Vagina (tissue), 2 donors: ENCODE measurements at regions not wholly inside any gene's neighbourhood (a gene's known extent, or its start where the extent isn't known, plus 50 kb on each side); places are given as distances from the start of the nearest gene placed in this dataset.

Source experiments
- DNase-seq, 2 donors: peaks; one replicate each; pipeline ENCODE4 v3.0.0-alpha.2; 2017; ENCODE audit errors: extremely low spot score in 2 of 2
- H3K27ac ChIP-seq: fragments of 200-600 bp; sonication (generic); one replicate; pipeline ENCODE4 v1.5.1; 2019
- H3K27me3 ChIP-seq: fragments of 200-600 bp; sonication (generic); one replicate; pipeline ENCODE4 v1.5.1; 2019
- H3K36me3 ChIP-seq, 2 donors: fragments of 200-600 bp; sonication (generic); one replicate each; pipeline ENCODE4 v1.5.1; 2017 to 2019
- H3K4me1 ChIP-seq: fragments of 200-600 bp; sonication (generic); one replicate; pipeline ENCODE4 v1.5.1; 2019
- H3K4me3 ChIP-seq, 2 donors: fragments of 200-600 bp; sonication (generic); 1 replicate in 1 of 2; 2 replicates in 1 of 2; pipeline ENCODE4 v1.5.1; 2016 to 2019
- H3K9me3 ChIP-seq: fragments of 200-600 bp; sonication (generic); one replicate; pipeline ENCODE4 v1.5.1; 2019
- CTCF ChIP-seq, 3 experiments: fragments of 450-650 bp in 2 of 3; fragments of 200-600 bp in 1 of 3; sonication (generic) in 1 of 3; IDR thresholded peaks; one replicate each; pipeline ENCODE4 v1.5.1; 2017 to 2019; ENCODE audit warnings: antibody characterized with exemption in 3 of 3, mild to moderate bottlenecking in 2 of 3, moderate library complexity in 2 of 3
- POLR2A ChIP-seq, 2 donors: fragments of 450-650 bp; IDR thresholded peaks; one replicate each; pipeline ENCODE4 v1.6.1; 2017; ENCODE audit warnings: antibody characterized with exemption in 2 of 2, mild to moderate bottlenecking in 2 of 2, moderate library complexity in 2 of 2
- POLR2AphosphoS5 ChIP-seq, 2 donors: sonication (generic); formaldehyde crosslinking; IDR thresholded peaks; one replicate each; pipeline ENCODE4 v1.9.0; 2017; ENCODE audit warnings: antibody characterized with exemption in 2 of 2, mild to moderate bottlenecking in 2 of 2, low read depth in 1 of 2; ENCODE audit not compliant: insufficient read depth in 1 of 2
- intact Hi-C: fragments of 100-400 bp; cut with DNase I; formaldehyde crosslinking; loops from one replicate; pipeline ENCODE4 v1.15.1; 2023

DNA sequence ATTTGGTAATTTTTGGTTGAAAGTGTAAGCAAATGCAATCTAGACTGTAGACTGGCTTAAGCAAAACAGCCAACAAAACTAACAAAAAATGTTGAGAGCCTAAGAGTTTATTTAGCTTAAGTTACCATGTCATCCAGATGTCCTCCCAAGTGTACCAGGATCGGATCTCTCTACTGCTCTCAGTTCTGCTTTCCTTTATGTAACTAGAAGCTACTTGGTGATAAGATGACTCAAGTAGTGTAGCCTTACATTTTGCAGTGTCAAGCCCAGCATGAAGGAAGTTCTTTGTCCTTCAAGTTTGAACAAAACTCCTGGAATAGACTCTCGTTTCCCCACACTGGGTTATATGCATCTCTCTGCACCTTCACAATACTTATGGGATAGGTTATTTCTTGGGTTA lies 1500.0 kb downstream of the STIM2 start:
- no peak for DNase-seq
- no peaks in the 10 kb centered on the region for H3K4me1 ChIP-seq
- no peak for TF ChIP-seq CTCF (IDR thresholded peaks at IDR 0.05)
- TF ChIP-seq POLR2A (IDR thresholded peaks at IDR 0.05): no peak
- TF ChIP-seq POLR2AphosphoS5 (IDR thresholded peaks at IDR 0.05; ENCODE audit: insufficient read depth in 1 of 2, low read depth in 1 of 2): no peak
- no peak overlapping the region for H3K27ac ChIP-seq
- H3K9me3 ChIP-seq: no peaks in the 10 kb centered on the region
- H3K36me3 ChIP-seq: no peaks in the 10 kb centered on the region
- H3K4me3 ChIP-seq: no peak overlapping the region
- H3K27me3 ChIP-seq: no peaks in the 10 kb centered on the region
- intact Hi-C loops: no loop called here

GRCh38 chr4:28362169-28362568 lies 1501.5 kb downstream of the STIM2 start:
- no peak overlapping the region for H3K4me3 ChIP-seq
- no peak overlapping the region for H3K27ac ChIP-seq
- H3K27me3 ChIP-seq: no peaks in the 10 kb centered on the region
- no peaks in the 10 kb centered on the region for H3K9me3 ChIP-seq
- intact Hi-C loops: no loop called here
- no peak for DNase-seq
- TF ChIP-seq POLR2AphosphoS5 (IDR thresholded peaks at IDR 0.05; ENCODE audit: insufficient read depth in 1 of 2, low read depth in 1 of 2): no peak
- no peaks in the 10 kb centered on the region for H3K4me1 ChIP-seq
- H3K36me3 ChIP-seq: no peaks in the 10 kb centered on the region

DNA sequence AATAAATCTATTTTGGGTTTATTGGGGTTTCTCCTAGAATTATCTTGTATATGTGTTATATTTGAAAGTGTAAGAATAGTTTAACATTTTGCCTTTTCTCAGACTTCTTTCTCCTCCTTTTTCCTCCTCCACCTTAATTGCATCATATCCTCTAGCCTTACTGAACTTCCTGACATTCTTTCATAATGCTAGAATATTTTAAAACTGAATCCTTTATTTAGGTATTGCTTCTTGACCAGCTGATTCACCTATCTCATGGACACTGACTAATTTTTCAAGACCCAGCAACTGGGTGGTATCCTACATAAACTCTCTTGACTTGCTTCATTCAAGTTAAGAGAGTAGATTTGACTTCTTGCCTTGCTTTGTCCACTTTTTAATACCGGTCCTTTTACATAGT lies 1508.9 kb downstream of the STIM2 start:
- no peak for DNase-seq
- no peak overlapping the region for H3K27ac ChIP-seq
- H3K9me3 ChIP-seq: no peaks in the 10 kb centered on the region
- intact Hi-C loops: no loop called here
- no peaks in the 10 kb centered on the region for H3K4me1 ChIP-seq
- H3K36me3 ChIP-seq: no peaks in the 10 kb centered on the region
- no peak for TF ChIP-seq CTCF (IDR thresholded peaks at IDR 0.05)
- no peak for TF ChIP-seq POLR2A (IDR thresholded peaks at IDR 0.05)
- no peak for TF ChIP-seq POLR2AphosphoS5 (IDR thresholded peaks at IDR 0.05; ENCODE audit: insufficient read depth in 1 of 2, low read depth in 1 of 2)
- H3K4me3 ChIP-seq: no peak overlapping the region
- H3K27me3 ChIP-seq: no peaks in the 10 kb centered on the region

- Histone ChIP-seq H3K27me3 (no peaks in the 10 kb centered on the region), H3K27ac (no peak overlapping the region), H3K9me3 (no peaks in the 10 kb centered on the region), H3K36me3 (no peaks in the 10 kb centered on the region), H3K4me1 (no peaks in the 10 kb centered on the region), H3K4me3 (no peak overlapping the region)
- TF ChIP-seq CTCF (IDR thresholded peaks at IDR 0.05) (no peak), POLR2AphosphoS5 (IDR thresholded peaks at IDR 0.05; ENCODE audit: insufficient read depth in 1 of 2, low read depth in 1 of 2) (no peak), POLR2A (IDR thresholded peaks at IDR 0.05) (no peak)
- DNase-seq: no peak
- intact Hi-C loops: no loop called here
Measured at GRCh38 chr4:28373191-28373590, 1512.5 kb downstream of the STIM2 start.

- no peak overlapping the region for H3K27ac ChIP-seq
- TF ChIP-seq POLR2A (IDR thresholded peaks at IDR 0.05) (no peak), POLR2AphosphoS5 (IDR thresholded peaks at IDR 0.05; ENCODE audit: insufficient read depth in 1 of 2, low read depth in 1 of 2) (no peak), CTCF (IDR thresholded peaks at IDR 0.05) (no peak)
- intact Hi-C loops: no loop called here
Measured at GRCh38 chr4:28373601-28374000, 1513.0 kb downstream of the STIM2 start.

More at GRCh38 chr4:28373601-28374000, 1513.0 kb downstream of the STIM2 start:
- no peaks in the 10 kb centered on the region for H3K9me3 ChIP-seq
- H3K4me3 ChIP-seq: no peak overlapping the region
- DNase-seq: no peak
- H3K27me3 ChIP-seq: no peaks in the 10 kb centered on the region
- no peaks in the 10 kb centered on the region for H3K4me1 ChIP-seq
- no peaks in the 10 kb centered on the region for H3K36me3 ChIP-seq
